Pancreas (tissue), 10 donors: ENCODE measurements at regions not wholly inside any gene's neighbourhood (a gene's known extent, or its start where the extent isn't known, plus 50 kb on each side); places are given as distances from the start of the nearest gene placed in this dataset.
A peak's percentile ranks its signal among the peaks of the same experiment; 100 is the strongest.
"Not testable (repeated sequence)": the region's sequence is repeated elsewhere in the genome, so short reads cannot be mapped to it uniquely, and the experiment has no call there.

Source experiments
- ATAC-seq, 4 donors: fragments of 200-7000 bp; cut with Tn5 transposase; one replicate each; pipeline versions ENCODE4 v1.8.0 to v1.9.1; 2020; ENCODE audit warnings: mild to moderate bottlenecking in 4 of 4, moderate library complexity in 4 of 4
- DNase-seq, 6 donors: peaks; one replicate each; pipeline ENCODE4 v3.0.0-alpha.2; 2020
- FAIRE-seq: peaks from 2 replicates; lab custom pipeline; 2012; peaks lifted over from hg19 to GRCh38; lab: Jason Lieb, UNC
- H3K27ac ChIP-seq, 4 donors: fragments of 200-600 bp; sonication (generic); 1 replicate in 3 of 4; 2 replicates in 1 of 4; pipeline versions ENCODE4 v1.5.0 to v1.8.0; 2020
- H3K27me3 ChIP-seq, 4 donors: fragments of 200-600 bp; one replicate each; pipeline ENCODE4 v1.8.0; 2021
- H3K36me3 ChIP-seq, 3 donors: fragments of 200-600 bp; sonication (generic) in 1 of 3; one replicate each; pipeline versions ENCODE4 v1.5.0 to v1.8.0; 2020 to 2021
- H3K4me1 ChIP-seq, 3 donors: fragments of 200-600 bp; one replicate each; pipeline ENCODE4 v1.8.0; 2021
- H3K4me3 ChIP-seq, 4 donors: fragments of 200-600 bp; sonication (generic) in 2 of 4; one replicate each; pipeline versions ENCODE4 v1.5.0 to v1.8.0; 2020 to 2021
- H3K9me3 ChIP-seq, 4 donors: fragments of 200-600 bp; one replicate each; pipeline ENCODE4 v1.8.0; 2021
- WGBS, 2 donors: extraction: QIAGEN DNeasy Blood & Tissue Kit; methylation state at CpG; one replicate each; pipeline ENCODE4 v1.1.7; 2013; 5-methylcytosine and 5-hydroxymethylcytosine counted together
- intact Hi-C, 3 donors: fragments of 100-400 bp; cut with DNase I; formaldehyde crosslinking; loops; one replicate each; pipeline versions ENCODE4 v1.11.1 to v1.14.2; 2022
- TF ChIP-seq, protein P1 (sequence below), 4 donors: fragments of 200-600 bp; sonication (generic) in 3 of 4; IDR thresholded peaks; one replicate each; pipeline versions ENCODE4 v1.5.0 to v1.8.0; 2021; ENCODE audit warnings: antibody characterized with exemption in 4 of 4
- donor health status: healthy with polysubstance abuse.
- donor health status: DM: no; HTN: no; CAD: no; lungs with moderate emphysema.
- donor health status: DM: no; HTN: no; CAD: no.
- donor health status: control.
- donor health status: control.
- donor health status: Bipolar disorder and iron deficiency.
- donor health status: DM: yes; HTN: yes; CAD: no.
- donor health status: DM: no; HTN: no; CAD: no.
- donor health status: DM: no; HTN: no; CAD: no.
- donor health status: DM: yes; HTN: yes; CAD: no.

DNA sequence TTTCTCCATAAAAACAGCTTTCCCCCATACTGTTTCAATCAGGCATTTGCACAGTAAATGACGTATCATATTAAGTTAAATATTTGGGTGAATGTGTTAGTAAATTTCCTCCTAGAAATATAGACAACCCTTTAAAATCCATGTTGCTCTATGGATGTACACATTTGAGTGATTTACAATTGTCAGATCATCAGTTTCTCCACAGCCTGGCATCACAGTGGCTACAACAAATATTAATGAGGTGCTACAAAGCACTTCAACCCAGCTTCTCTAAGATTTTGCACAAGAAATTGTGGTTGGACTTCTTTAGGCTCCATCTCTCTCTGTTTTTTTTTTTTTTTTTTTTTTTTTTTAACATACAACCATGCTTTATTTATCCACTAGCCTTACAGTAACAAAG is 584.4 kb upstream of the AMELY start:
- ATAC-seq = no peak
- TF ChIP-seq, protein P1, sequence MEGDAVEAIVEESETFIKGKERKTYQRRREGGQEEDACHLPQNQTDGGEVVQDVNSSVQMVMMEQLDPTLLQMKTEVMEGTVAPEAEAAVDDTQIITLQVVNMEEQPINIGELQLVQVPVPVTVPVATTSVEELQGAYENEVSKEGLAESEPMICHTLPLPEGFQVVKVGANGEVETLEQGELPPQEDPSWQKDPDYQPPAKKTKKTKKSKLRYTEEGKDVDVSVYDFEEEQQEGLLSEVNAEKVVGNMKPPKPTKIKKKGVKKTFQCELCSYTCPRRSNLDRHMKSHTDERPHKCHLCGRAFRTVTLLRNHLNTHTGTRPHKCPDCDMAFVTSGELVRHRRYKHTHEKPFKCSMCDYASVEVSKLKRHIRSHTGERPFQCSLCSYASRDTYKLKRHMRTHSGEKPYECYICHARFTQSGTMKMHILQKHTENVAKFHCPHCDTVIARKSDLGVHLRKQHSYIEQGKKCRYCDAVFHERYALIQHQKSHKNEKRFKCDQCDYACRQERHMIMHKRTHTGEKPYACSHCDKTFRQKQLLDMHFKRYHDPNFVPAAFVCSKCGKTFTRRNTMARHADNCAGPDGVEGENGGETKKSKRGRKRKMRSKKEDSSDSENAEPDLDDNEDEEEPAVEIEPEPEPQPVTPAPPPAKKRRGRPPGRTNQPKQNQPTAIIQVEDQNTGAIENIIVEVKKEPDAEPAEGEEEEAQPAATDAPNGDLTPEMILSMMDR (IDR thresholded peaks at IDR 0.05) = no peak
- Histone ChIP-seq H3K9me3 (no peaks in the 10 kb centered on the region), H3K4me3 (no peak overlapping the region), H3K36me3 (no peaks in the 10 kb centered on the region), H3K27me3 (no peaks in the 10 kb centered on the region), H3K4me1 (no peaks in the 10 kb centered on the region), H3K27ac (no peak overlapping the region)
- no peak for FAIRE-seq
- DNase-seq = no peak
- intact Hi-C loops = no loop called here
- 83% methylated on average over 1 of the region's 1 CpG; no CpG with 5 or more reads in 1 of the 2 donors for whole genome bisulfite sequencing, 2 donors

DNA sequence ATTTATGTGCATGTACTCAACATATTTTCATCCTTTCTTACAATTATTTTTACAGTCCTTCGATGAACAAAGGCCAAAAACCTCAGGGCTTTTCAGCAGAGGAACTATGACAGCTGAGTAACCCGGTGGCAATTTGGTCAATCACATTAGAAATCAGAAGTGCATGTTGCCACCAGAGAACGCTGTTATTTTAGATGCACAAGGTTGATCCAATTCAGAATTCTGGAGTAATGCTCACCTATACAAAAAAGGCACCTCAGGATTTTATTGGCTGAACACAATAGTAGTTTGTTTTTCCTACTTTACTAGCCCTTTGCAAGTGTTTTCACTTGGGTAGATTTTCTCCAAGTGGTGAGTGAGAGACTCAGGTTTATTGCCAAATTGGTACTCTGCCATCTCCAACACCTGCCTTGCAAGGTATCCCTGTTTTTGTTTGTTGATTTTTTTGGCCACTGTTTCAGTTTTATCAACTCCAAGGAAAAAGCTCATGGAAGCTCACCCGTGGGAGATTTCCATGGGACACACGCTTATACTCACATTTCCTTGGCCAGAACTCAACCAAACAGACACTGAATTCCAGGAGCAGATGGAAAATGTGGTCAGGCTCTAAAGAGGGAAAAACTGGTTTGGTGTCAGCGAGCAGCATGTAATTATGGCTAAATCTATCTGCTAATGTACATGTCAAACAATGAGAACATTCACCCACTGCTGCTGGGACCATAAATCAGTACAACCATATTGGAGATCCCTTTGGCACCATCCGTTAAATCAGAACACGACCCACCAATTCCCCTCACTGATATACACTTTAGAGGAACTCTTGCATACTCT is 573.1 kb upstream of the AMELY start:
- H3K9me3 ChIP-seq, H3K27ac ChIP-seq, H3K4me1 ChIP-seq, FAIRE-seq, H3K27me3 ChIP-seq, intact Hi-C loops, DNase-seq, H3K36me3 ChIP-seq, H3K4me3 ChIP-seq: not testable (repeated sequence)
- peak in 3 of 4 donors; percentile 14 to 62 (median 60) for ATAC-seq
- 20% methylated on average over 8 of the region's 8 CpGs; no CpG with 5 or more reads in 1 of the 2 donors for WGBS, 2 donors

DNA sequence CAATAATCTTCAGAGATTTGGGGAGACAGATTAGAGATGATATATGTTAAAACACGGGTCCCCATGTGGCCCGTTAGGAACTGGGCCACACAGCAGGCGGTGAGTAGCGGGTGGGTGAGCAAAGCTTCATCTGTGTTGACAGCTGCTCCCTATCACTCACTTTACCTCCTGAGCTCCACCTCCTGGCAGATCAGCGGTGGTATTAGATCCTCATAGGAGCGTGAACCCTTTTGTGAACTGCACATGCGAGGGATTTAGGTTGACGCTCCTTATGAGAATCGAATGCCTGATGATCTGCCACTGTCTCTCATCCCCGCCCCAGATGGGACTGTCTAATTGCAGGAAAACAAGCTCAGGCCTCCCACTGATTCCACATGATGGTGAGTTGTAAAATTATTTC is 560.4 kb upstream of the AMELY start:
- ATAC-seq = no peak
- Histone ChIP-seq H3K9me3 (no peaks in the 10 kb centered on the region), H3K27me3 (no peaks in the 10 kb centered on the region), H3K4me1 (no peaks in the 10 kb centered on the region), H3K27ac (no peak overlapping the region), H3K4me3 (no peak overlapping the region), H3K36me3 (no peaks in the 10 kb centered on the region)
- TF ChIP-seq, protein P1 (IDR thresholded peaks at IDR 0.05) = no peak
- no peak for DNase-seq
- WGBS, 2 donors = 76% methylated on average over 10 of the region's 10 CpGs; no CpG with 5 or more reads in 1 of the 2 donors
- FAIRE-seq = no peak
- intact Hi-C loops = no loop called here

DNA sequence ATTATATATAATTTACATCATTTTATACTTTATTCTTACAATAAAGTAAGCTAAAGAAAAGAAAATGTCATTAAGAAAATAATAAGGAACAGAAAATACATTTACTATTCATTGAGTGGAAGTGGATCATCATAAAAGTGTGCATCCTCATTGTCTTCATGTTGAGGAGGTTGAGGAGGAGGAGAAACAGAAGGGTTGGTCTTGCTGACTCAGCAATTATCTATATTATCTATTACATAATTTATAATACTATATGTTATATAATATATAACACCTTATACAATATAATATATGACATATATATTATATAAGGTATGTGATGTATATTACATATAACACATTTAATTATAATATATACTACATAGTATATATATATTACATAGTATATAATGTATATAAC is 558.5 kb upstream of the AMELY start:
- no peak for ATAC-seq

DNA sequence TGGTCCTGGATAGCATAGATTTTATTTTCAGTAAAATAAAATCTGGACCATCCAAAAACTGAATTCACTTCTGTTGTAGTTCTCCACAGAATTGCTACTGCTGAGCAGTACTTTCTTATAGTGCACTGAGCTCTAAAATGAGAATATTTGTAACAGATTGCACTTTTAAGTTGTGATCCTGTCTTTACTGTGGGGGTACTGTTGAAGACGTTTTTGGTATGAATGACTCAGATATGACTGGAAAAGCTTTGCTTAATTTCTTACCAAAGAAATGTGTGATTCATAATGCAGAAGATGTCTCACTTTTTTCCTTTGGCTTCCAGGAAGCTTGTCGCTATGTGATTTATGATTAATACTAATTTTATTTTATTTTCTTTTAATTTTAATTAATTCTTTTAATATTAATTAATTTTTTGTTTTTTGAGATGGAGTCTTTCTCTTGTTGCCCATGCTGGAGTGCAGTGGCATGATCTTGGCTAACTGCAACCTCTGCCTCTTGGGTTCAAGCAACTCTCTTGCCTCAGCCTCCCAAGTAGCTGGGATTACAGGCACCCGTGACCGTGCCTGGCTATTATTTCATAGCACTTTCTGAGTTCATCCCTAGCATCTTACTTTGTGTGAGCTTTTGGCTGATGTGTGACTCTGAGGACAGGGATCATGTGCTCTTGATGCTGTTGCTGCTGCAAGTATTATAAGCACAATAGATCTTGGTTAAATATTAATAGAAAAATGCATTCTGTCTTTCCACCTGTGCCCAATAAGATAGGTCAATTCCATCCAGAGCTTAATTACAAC is 557.6 kb upstream of the AMELY start:
- intact Hi-C loops = no loop called here
- no peak for DNase-seq

More for the DNA sequence above, 558.5 kb upstream of the AMELY start:
- H3K36me3 ChIP-seq = no peaks in the 10 kb centered on the region
- TF ChIP-seq, protein P1 (IDR thresholded peaks at IDR 0.05) = no peak
- intact Hi-C loops = no loop called here
- no peak for DNase-seq
- no peaks in the 10 kb centered on the region for H3K27me3 ChIP-seq
- FAIRE-seq = no peak
- H3K4me3 ChIP-seq = no peak overlapping the region
- H3K27ac ChIP-seq = no peak overlapping the region
- no peaks in the 10 kb centered on the region for H3K4me1 ChIP-seq
- H3K9me3 ChIP-seq = no peaks in the 10 kb centered on the region

More for the DNA sequence above, 557.6 kb upstream of the AMELY start:
- H3K27me3 ChIP-seq = no peaks in the 10 kb centered on the region
- no peak for ATAC-seq
- H3K4me1 ChIP-seq = no peaks in the 10 kb centered on the region
- no peaks in the 10 kb centered on the region for H3K9me3 ChIP-seq
- H3K4me3 ChIP-seq = no peak overlapping the region
- TF ChIP-seq, protein P1 (IDR thresholded peaks at IDR 0.05) = no peak
- H3K27ac ChIP-seq = no peak overlapping the region
- H3K36me3 ChIP-seq = no peaks in the 10 kb centered on the region
- no peak for FAIRE-seq
- WGBS, 2 donors = 68% methylated on average over 4 of the region's 4 CpGs; no CpG with 5 or more reads in 1 of the 2 donors
